ENCODE measurements at regions not wholly inside any gene's neighbourhood (a gene's known extent, or its start where the extent isn't known, plus 50 kb on each side); places are given as distances from the start of the nearest gene placed in this dataset.

DNA sequence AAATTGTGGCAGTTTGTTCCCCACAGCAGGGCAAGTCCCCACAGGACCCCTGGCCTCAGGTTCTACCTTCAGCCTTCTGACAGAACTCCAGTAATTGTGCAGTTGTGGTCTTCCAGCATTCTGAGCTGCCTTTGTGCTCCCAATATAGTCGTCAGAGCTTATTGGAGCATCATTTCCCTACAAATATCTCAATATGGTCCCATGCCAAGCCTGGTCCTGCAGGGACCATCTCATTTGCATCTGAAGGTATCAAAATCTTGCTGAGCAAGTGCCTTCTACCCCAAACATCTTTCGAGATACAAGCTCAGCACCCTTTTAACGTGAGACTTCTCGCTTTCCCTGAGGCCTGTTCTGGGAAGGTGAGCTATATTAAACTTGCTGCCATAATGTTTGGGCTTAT lies 333.9 kb upstream of the CDH11 start:
- Histone ChIP-seq H3K4me1 (ENCODE audit: control insufficient read depth, insufficient read depth, low read length) (no peaks in the 10 kb centered on the region), H3K36me3 (ENCODE audit: control insufficient read depth, insufficient read depth, low read length) (no peaks in the 10 kb centered on the region), H4K5ac (ENCODE audit: low read depth, low read length) (no peak overlapping the region), H3K14ac (replicated peaks; ENCODE audit: low read depth, low read length) (no peak overlapping the region), H2BK20ac (ENCODE audit: low read depth, low read length) (no peak overlapping the region), H3K18ac (ENCODE audit: low read depth, low read length) (no peak overlapping the region), H3K4me3 (ENCODE audit: insufficient read depth, low read depth, low read length) (no peak overlapping the region), H3K9me3 (ENCODE audit: control insufficient read depth, insufficient read depth, low read length) (no peaks in the 10 kb centered on the region), H4K91ac (ENCODE audit: insufficient read depth, low read depth, low read length) (no peak overlapping the region), H2AK5ac (ENCODE audit: low read depth, low read length) (no peak overlapping the region), H3K23ac (ENCODE audit: low read depth, low read length) (no peak overlapping the region), H3K27me3 (ENCODE audit: control insufficient read depth, insufficient read depth, low read length) (peaks cover 17% of the 10 kb centered on the region), H2BK120ac (ENCODE audit: low read depth, low read length) (no peak overlapping the region), H2BK5ac (ENCODE audit: low read depth, low read length, poor library complexity, severe bottlenecking) (no peak overlapping the region), H3K79me1 (ENCODE audit: low read depth in 1 of 2, low read length in 2 of 2) (no peaks in the 10 kb centered on the region), H3K9ac (ENCODE audit: low read depth, low read length) (no peak overlapping the region), H3K4me2 (ENCODE audit: low read depth, low read length) (no peak overlapping the region), H3K27ac (ENCODE audit: insufficient read depth, low read length) (no peak overlapping the region), H4K8ac (ENCODE audit: low read depth in 2 of 2, low read length in 2 of 2) (no peak overlapping the region), H3K9me1 (ENCODE audit: insufficient read depth, low read length) (no peaks in the 10 kb centered on the region), H4K20me1 (ENCODE audit: insufficient read depth, low read length) (no peaks in the 10 kb centered on the region), H2AFZ (replicated peaks; ENCODE audit: low read length, poor library complexity) (no peak overlapping the region), H2BK15ac (ENCODE audit: low read depth, low read length) (no peak overlapping the region), H2AK9ac (replicated peaks; ENCODE audit: low read depth, low read length, poor library complexity) (no peak overlapping the region), H3K4ac (ENCODE audit: low read depth, low read length) (no peak overlapping the region), H3K56ac (ENCODE audit: extremely low read depth, insufficient read depth, low read length) (no peak overlapping the region)
- CTCF ChIA-PET = no interaction called here
- DNase-seq (no peak), ATAC-seq (ENCODE audit: low read depth) (no peak)
- in situ Hi-C loops (cut with MboI; ENCODE audit: low sequenced_read_pairs) (no loop called here), intact Hi-C loops (cut with micrococcal nuclease) (no loop called here), dilution Hi-C loops (cut with HindIII; ENCODE audit: low sequenced_read_pairs, unreplicated experiment) (no loop called here)
- BruUV-seq (replicated peaks) = no TSS peak
- POLR2A ChIA-PET (ENCODE audit: unreplicated experiment) = no interaction called here
- 100% methylated on average over 1 of the region's 4 CpGs; no CpG with 5 or more reads in 1 of the 2 experiments for WGBS, 2 experiments (ENCODE audit: extremely low coverage in 2 of 2, insufficient read length in 1 of 2)
- no peak for TF ChIP-seq POLR2A (IDR thresholded peaks at IDR 0.05; ENCODE audit: low read depth, low read length)
- TF ChIP-seq, protein P1, sequence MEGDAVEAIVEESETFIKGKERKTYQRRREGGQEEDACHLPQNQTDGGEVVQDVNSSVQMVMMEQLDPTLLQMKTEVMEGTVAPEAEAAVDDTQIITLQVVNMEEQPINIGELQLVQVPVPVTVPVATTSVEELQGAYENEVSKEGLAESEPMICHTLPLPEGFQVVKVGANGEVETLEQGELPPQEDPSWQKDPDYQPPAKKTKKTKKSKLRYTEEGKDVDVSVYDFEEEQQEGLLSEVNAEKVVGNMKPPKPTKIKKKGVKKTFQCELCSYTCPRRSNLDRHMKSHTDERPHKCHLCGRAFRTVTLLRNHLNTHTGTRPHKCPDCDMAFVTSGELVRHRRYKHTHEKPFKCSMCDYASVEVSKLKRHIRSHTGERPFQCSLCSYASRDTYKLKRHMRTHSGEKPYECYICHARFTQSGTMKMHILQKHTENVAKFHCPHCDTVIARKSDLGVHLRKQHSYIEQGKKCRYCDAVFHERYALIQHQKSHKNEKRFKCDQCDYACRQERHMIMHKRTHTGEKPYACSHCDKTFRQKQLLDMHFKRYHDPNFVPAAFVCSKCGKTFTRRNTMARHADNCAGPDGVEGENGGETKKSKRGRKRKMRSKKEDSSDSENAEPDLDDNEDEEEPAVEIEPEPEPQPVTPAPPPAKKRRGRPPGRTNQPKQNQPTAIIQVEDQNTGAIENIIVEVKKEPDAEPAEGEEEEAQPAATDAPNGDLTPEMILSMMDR (conservative IDR thresholded peaks at IDR 0.05; ENCODE audit: low read depth, low read length) = no peak
- TF ChIP-seq, protein P2, sequence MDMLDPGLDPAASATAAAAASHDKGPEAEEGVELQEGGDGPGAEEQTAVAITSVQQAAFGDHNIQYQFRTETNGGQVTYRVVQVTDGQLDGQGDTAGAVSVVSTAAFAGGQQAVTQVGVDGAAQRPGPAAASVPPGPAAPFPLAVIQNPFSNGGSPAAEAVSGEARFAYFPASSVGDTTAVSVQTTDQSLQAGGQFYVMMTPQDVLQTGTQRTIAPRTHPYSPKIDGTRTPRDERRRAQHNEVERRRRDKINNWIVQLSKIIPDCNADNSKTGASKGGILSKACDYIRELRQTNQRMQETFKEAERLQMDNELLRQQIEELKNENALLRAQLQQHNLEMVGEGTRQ (IDR thresholded peaks at IDR 0.05; ENCODE audit: low read depth, low read length) = no peak
- TF ChIP-seq RAD21 (IDR thresholded peaks at IDR 0.05; ENCODE audit: low read length) = no peak
- TF ChIP-seq CEBPB (IDR thresholded peaks at IDR 0.05; ENCODE audit: low read depth, low read length) = no peak
- TF ChIP-seq NFE2L2 (IDR thresholded peaks at IDR 0.05; ENCODE audit: low read depth, low read length) = no peak
- TF ChIP-seq RCOR1 (IDR thresholded peaks at IDR 0.05; ENCODE audit: insufficient replicate concordance, low read length) = no peak
- TF ChIP-seq BHLHE40 (IDR thresholded peaks at IDR 0.05; ENCODE audit: low read depth, low read length) = no peak
